T-cell (primary cell): ENCODE measurements at regions not wholly inside any gene's neighbourhood (a gene's known extent, or its start where the extent isn't known, plus 50 kb on each side); places are given as distances from the start of the nearest gene placed in this dataset.
"Not testable (repeated sequence)": the region's sequence is repeated elsewhere in the genome, so short reads cannot be mapped to it uniquely, and the experiment has no call there.

ENCODE experiments used
- ATAC-seq, 4 experiments: fragments of 200-7000 bp in 3 of 4; fragments of 150-1000 bp in 1 of 4; cut with Tn5 transposase; replicated peaks in 1 of 4; 1 replicate in 3 of 4; 2 replicates in 1 of 4; pipeline ENCODE4 v1.10.0; 2021; ENCODE audit warnings: moderate library complexity in 3 of 4, mild to moderate bottlenecking in 2 of 4, moderate number of reproducible peaks in 1 of 4
- CTCF ChIA-PET, 2 donors: fragments of 300-600 bp; sonication (Branson Sonifier 250); formaldehyde crosslinking; loops; one replicate each; lab custom pipeline; 2022; ENCODE audit warnings: antibody characterized with exemption in 2 of 2; lab: Charles Lee
- POLR2A ChIA-PET, 2 donors: fragments of 300-600 bp; sonication (Branson Sonifier 250); formaldehyde crosslinking; loops; one replicate each; lab custom pipeline; 2022; ENCODE audit warnings: antibody characterized with exemption in 2 of 2; lab: Charles Lee
- DNase-seq, 35 experiments: peaks; one replicate each; pipeline versions ENCODE4 v3.0.0 to v3.0.0-alpha.2; 2013 to 2023
- H3K27ac ChIP-seq: one replicate; pipeline ENCODE4 v1.5.1; 2013; ENCODE audit warnings: low read length
- H3K27me3 ChIP-seq, 2 experiments: replicated peaks in 1 of 2; 1 replicate in 1 of 2; 2 replicates in 1 of 2; pipeline versions ENCODE4 v1.6.1 to v1.7.0; 2013; ENCODE audit warnings: low read length in 1 of 2, mixed read lengths in 1 of 2; ENCODE audit not compliant: control insufficient read depth in 2 of 2, insufficient read depth in 2 of 2; ENCODE audit errors: extremely low read depth in 1 of 2
- H3K36me3 ChIP-seq, 2 donors: 1 replicate in 1 of 2; 2 replicates in 1 of 2; pipeline versions ENCODE4 v1.6.1 to v1.7.0; 2013; ENCODE audit warnings: low read length in 1 of 2; ENCODE audit not compliant: control insufficient read depth in 2 of 2, insufficient read depth in 1 of 2; ENCODE audit errors: extremely low read depth in 1 of 2
- H3K4me1 ChIP-seq, 2 experiments: 1 replicate in 1 of 2; 2 replicates in 1 of 2; pipeline versions ENCODE4 v1.6.1 to v1.7.0; 2013; ENCODE audit warnings: low read length in 2 of 2, mixed read lengths in 1 of 2; ENCODE audit not compliant: insufficient read depth in 2 of 2, control insufficient read depth in 1 of 2; ENCODE audit errors: extremely low read depth in 1 of 2
- H3K4me3 ChIP-seq, 2 donors: 1 replicate in 1 of 2; 2 replicates in 1 of 2; pipeline versions ENCODE4 v1.5.1 to v1.7.0; 2013; ENCODE audit warnings: mild to moderate bottlenecking in 2 of 2, low read length in 1 of 2, moderate library complexity in 1 of 2; ENCODE audit not compliant: control insufficient read depth in 1 of 2; ENCODE audit errors: extremely low read depth in 1 of 2
- H3K9me3 ChIP-seq: 2 replicates; pipeline ENCODE4 v1.7.0; 2013
- H3K27ac Mint-ChIP-seq, 2 donors: one replicate each; pipeline ENCODE4 v1.8.0; 2020 to 2021; ENCODE audit warnings: mild to moderate bottlenecking in 2 of 2, mixed read lengths in 2 of 2
- H3K27me3 Mint-ChIP-seq, 2 donors: one replicate each; pipeline ENCODE4 v1.8.0; 2021 to 2022; ENCODE audit warnings: mixed read lengths in 2 of 2
- H3K36me3 Mint-ChIP-seq: one replicate; pipeline ENCODE4 v1.8.0; 2021; ENCODE audit warnings: mixed read lengths
- H3K4me1 Mint-ChIP-seq, 3 donors: one replicate each; pipeline ENCODE4 v1.8.0; 2020 to 2022; ENCODE audit warnings: mixed read lengths in 3 of 3, mild to moderate bottlenecking in 1 of 3
- H3K4me3 Mint-ChIP-seq, 3 donors: one replicate each; pipeline ENCODE4 v1.8.0; 2020 to 2022; ENCODE audit warnings: mild to moderate bottlenecking in 3 of 3, mixed read lengths in 3 of 3, moderate library complexity in 3 of 3
- H3K9me3 Mint-ChIP-seq, 3 donors: one replicate each; pipeline ENCODE4 v1.8.0; 2020 to 2022; ENCODE audit warnings: mixed read lengths in 3 of 3
- WGBS: methylation state at CpG from one replicate; pipeline ENCODE4 v1.1.5; 2013; ENCODE audit warnings: missing lambda C conversion rate; ENCODE audit not compliant: insufficient coverage; 5-methylcytosine and 5-hydroxymethylcytosine counted together

DNA sequence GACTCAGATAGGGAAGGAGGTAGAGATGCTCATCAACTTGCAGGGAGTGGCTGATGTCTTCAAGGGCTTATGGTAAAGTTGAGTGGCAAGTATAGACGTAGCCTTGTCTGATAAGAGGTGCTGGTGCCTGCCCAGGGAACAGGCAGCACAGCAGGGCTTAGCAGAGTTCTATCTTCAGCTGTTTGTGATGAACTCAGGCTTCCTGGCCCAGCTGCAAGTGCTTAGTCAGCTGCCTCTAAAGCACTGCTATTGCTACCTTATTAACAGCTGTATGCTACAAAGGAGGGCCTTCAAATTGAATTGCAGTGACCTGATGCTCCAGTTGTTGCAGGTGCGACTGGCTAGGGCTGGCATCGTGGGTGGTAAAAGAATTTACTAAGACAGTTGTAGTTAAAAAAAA, 82.1 kb downstream of the TSN start:
- Mint-ChIP-seq H3K4me3 (no peak overlapping the region), H3K36me3 (no peaks in the 10 kb centered on the region), H3K9me3 (no peaks in the 10 kb centered on the region), H3K4me1 (no peaks in the 10 kb centered on the region), H3K27me3 (peaks cover 0 to 13% of the 10 kb centered on the region in 2 donors), H3K27ac (no peak overlapping the region)
- no peaks in the 10 kb centered on the region for H3K4me1 ChIP-seq
- 100% methylated on average over 2 of the region's 3 CpGs for WGBS
- no peaks in the 10 kb centered on the region for H3K9me3 ChIP-seq
- CTCF ChIA-PET: interaction anchor here in 1 of 2 donors (0.5 kb wide), 1 partner anchor 1324 kb away, joined by 6 read pairs; no protein-coding TSS in a partner anchor
- H3K4me3 ChIP-seq: no peak overlapping the region
- ATAC-seq (no peak), DNase-seq (no peak)
- POLR2A ChIA-PET: no interaction called here
- no peaks in the 10 kb centered on the region for H3K36me3 ChIP-seq
- H3K27me3 ChIP-seq: peaks cover under 1 to 1% of the 10 kb centered on the region in 2 experiments
- no peak overlapping the region for H3K27ac ChIP-seq

DNA sequence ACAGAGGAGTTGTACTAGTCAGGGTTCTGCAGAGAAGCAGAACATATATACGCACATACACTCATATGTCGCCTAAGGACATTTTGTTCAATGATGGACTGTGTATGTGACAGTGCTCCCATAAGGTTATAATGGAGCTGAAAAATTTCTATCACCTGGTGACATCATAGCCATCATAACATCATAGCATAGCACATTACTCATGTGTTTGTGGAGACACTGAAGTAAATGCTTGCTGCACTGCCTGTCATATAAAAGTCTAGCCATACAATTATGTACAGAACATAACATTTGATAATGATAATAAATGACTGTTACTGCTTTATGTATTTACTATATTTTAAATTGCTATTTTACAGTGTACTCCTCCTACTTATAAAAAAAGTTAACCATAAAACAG, 83.1 kb downstream of the TSN start:
- ChIA-PET POLR2A (no interaction called here), CTCF (no interaction called here)
- Mint-ChIP-seq H3K4me1 (no peaks in the 10 kb centered on the region), H3K4me3 (no peak overlapping the region), H3K27ac (no peak overlapping the region), H3K27me3 (peaks cover 0 to 13% of the 10 kb centered on the region in 2 donors), H3K36me3 (no peaks in the 10 kb centered on the region), H3K9me3 (no peaks in the 10 kb centered on the region)
- Histone ChIP-seq H3K27me3 (peaks cover 0 to 2% of the 10 kb centered on the region in 2 experiments), H3K27ac (no peak overlapping the region), H3K4me3 (no peak overlapping the region), H3K36me3 (no peaks in the 10 kb centered on the region), H3K9me3 (no peaks in the 10 kb centered on the region), H3K4me1 (no peaks in the 10 kb centered on the region)
- DNase-seq (no peak), ATAC-seq (no peak)
- no CpG with 5 or more reads among the region's 2 CpGs for WGBS

DNA sequence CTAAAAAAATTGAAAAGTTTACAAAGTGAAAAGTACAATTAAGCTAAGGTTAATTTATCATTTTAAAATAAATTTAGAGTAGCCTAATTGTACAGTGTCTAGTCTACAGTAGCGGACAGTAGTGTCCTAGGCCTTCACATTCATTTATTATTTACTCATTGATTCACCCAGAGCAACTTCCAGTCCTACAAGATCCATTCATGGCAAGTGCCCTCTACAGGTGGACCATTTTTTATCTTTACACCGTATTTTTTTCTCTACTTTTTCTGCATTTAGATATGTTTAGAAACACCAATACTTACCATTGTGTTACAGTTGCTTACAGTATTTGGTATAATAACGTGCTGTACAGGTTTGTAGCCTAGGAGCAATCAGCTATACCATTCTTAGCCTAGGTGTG, 84.1 kb downstream of the TSN start:
- Mint-ChIP-seq H3K27me3 (peaks cover 5 to 14% of the 10 kb centered on the region in 2 donors), H3K9me3 (no peaks in the 10 kb centered on the region), H3K36me3 (no peaks in the 10 kb centered on the region), H3K27ac (no peak overlapping the region), H3K4me1 (no peaks in the 10 kb centered on the region), H3K4me3 (no peak overlapping the region)
- Histone ChIP-seq H3K36me3 (no peaks in the 10 kb centered on the region), H3K9me3 (no peaks in the 10 kb centered on the region), H3K27ac (no peak overlapping the region), H3K4me3 (no peak overlapping the region), H3K4me1 (no peaks in the 10 kb centered on the region), H3K27me3 (peaks cover 2 to 4% of the 10 kb centered on the region in 2 experiments)
- DNase-seq: no peak
- POLR2A ChIA-PET: no interaction called here
- ATAC-seq: no peak
- CTCF ChIA-PET: no interaction called here
- WGBS: 80% methylated on average over 1 of the region's 3 CpGs

DNA sequence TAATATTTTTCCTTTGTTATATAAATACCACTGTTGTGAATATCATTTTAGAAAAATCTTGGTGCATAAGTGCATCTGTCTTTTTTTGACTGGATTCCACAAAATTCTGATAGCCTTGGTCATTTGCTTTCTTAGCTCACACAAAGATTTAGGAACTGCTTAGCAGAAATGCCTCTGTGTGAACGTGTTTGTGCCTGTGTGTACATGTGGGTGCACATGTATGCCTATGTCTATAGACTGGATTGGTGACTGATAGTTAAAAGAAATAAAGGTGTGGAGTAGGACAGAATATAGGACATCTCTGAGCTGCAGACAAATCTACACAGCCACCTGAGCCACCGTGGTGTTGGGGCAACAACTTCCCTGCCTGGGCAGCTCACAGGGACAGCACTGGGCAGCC, 93.8 kb downstream of the TSN start:
- Histone ChIP-seq H3K4me1 (no peaks in the 10 kb centered on the region), H3K27me3 (peaks cover 0 to 6% of the 10 kb centered on the region in 2 experiments), H3K4me3 (no peak overlapping the region), H3K9me3 (no peaks in the 10 kb centered on the region), H3K36me3 (no peaks in the 10 kb centered on the region), H3K27ac (no peak overlapping the region)
- Mint-ChIP-seq H3K36me3 (no peaks in the 10 kb centered on the region), H3K27me3 (peaks cover 25 to 35% of the 10 kb centered on the region in 2 donors), H3K27ac (no peak overlapping the region), H3K9me3 (no peaks in the 10 kb centered on the region), H3K4me3 (no peak overlapping the region), H3K4me1 (no peaks in the 10 kb centered on the region)
- ChIA-PET CTCF (no interaction called here), POLR2A (no interaction called here)
- DNase-seq (no peak), ATAC-seq (no peak)
- 60% methylated on average over 2 of the region's 2 CpGs for WGBS

DNA sequence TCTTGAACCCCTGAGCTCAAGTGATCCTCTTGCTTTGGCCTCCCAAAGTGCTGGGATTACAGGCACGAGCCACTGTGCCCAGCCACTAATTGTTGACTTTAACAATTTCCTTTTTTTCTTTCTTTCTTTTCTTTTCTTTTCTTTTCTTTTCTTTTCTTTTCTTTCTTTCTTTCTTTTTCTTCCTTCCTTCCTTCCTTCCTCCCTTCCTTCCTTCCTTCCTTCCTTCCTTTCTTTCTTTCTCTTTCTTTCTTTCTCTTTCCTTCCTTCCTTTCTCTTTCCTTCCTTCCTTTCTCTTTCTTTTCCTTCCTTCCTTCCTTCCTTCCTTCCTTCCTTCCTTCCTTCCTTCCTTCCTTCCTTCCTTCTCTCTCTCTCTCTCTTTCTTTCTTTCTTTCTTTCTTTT, 97.7 kb downstream of the TSN start:
- DNase-seq, H3K4me3 ChIP-seq, H3K36me3 ChIP-seq, H3K36me3 Mint-ChIP-seq, ATAC-seq, H3K4me1 Mint-ChIP-seq, POLR2A ChIA-PET, CTCF ChIA-PET, H3K4me1 ChIP-seq, H3K27ac ChIP-seq, H3K27ac Mint-ChIP-seq, H3K4me3 Mint-ChIP-seq, H3K9me3 Mint-ChIP-seq, H3K9me3 ChIP-seq, H3K27me3 ChIP-seq: not testable (repeated sequence)
- no CpG with 5 or more reads among the region's 1 CpG for WGBS
- peaks cover 23 to 35% of the 10 kb centered on the region in 2 donors for H3K27me3 Mint-ChIP-seq

DNA sequence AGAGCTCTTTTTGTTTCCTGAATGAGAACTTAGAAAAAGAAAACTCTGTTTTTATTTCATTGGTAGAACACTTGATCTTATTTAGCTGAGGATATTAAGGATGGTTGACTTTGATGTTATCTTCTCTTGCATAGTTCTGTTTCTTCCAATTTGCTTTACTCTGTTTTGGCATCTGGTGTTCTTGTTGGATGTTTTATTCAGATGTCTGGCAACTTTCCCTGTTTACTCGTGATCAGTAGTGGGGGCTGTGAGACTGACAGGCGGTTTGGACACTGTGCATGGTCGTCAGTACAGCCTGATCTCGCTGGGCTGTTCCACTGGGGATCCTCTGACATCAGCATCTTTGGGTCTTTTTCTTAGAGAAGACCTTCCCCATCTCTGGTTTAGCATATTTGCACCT, 100.1 kb downstream of the TSN start:
- Mint-ChIP-seq H3K27me3 (peaks cover 15 to 29% of the 10 kb centered on the region in 2 donors), H3K9me3 (peaks cover 0 to 5% (median 0%) of the 10 kb centered on the region in 3 donors), H3K27ac (no peak overlapping the region), H3K4me3 (no peak overlapping the region), H3K36me3 (no peaks in the 10 kb centered on the region), H3K4me1 (no peaks in the 10 kb centered on the region)
- POLR2A ChIA-PET: no interaction called here
- no peak overlapping the region for H3K4me3 ChIP-seq
- no CpG with 5 or more reads among the region's 4 CpGs for WGBS
- CTCF ChIA-PET: no interaction called here
- no peak overlapping the region for H3K27ac ChIP-seq
- H3K27me3 ChIP-seq: peaks cover 0 to 7% of the 10 kb centered on the region in 2 experiments
- ATAC-seq: no peak
- H3K36me3 ChIP-seq: no peaks in the 10 kb centered on the region
- DNase-seq: no peak
- H3K4me1 ChIP-seq: no peaks in the 10 kb centered on the region
- H3K9me3 ChIP-seq: no peaks in the 10 kb centered on the region

DNA sequence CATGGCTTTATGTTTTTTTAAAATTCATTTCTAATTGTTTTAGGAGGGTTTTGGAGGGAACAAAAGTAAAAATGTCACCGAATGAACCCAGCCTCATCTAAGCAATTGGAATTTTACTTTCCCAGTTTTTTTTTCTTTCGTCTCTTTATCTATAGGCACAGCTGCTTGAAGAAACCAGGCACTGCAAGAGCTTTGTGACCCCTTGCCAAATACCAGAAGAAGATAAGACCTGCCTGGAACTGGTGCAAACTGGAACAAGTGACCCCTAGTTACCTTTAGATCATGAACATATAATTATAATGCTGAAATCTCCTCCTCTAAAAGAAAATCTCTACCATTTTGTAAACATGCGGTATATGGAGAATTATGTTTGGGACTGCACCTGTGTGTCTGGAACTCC, 100.9 kb downstream of the TSN start:
- Mint-ChIP-seq H3K4me3 (no peak overlapping the region), H3K27ac (no peak overlapping the region), H3K4me1 (no peaks in the 10 kb centered on the region), H3K27me3 (peaks cover 22 to 30% of the 10 kb centered on the region in 2 donors), H3K36me3 (no peaks in the 10 kb centered on the region), H3K9me3 (peaks cover 0 to 5% (median 0%) of the 10 kb centered on the region in 3 donors)
- ChIA-PET POLR2A (no interaction called here), CTCF (no interaction called here)
- Histone ChIP-seq H3K27ac (no peak overlapping the region), H3K36me3 (no peaks in the 10 kb centered on the region), H3K4me1 (no peaks in the 10 kb centered on the region), H3K9me3 (no peaks in the 10 kb centered on the region), H3K4me3 (no peak overlapping the region), H3K27me3 (peaks cover 0 to 7% of the 10 kb centered on the region in 2 experiments)
- WGBS: no CpG with 5 or more reads among the region's 3 CpGs
- no peak for ATAC-seq
- DNase-seq: no peak
